ENCODE measurements at regions not wholly inside any gene's neighbourhood (a gene's known extent, or its start where the extent isn't known, plus 50 kb on each side); places are given as distances from the start of the nearest gene placed in this dataset.

DNA sequence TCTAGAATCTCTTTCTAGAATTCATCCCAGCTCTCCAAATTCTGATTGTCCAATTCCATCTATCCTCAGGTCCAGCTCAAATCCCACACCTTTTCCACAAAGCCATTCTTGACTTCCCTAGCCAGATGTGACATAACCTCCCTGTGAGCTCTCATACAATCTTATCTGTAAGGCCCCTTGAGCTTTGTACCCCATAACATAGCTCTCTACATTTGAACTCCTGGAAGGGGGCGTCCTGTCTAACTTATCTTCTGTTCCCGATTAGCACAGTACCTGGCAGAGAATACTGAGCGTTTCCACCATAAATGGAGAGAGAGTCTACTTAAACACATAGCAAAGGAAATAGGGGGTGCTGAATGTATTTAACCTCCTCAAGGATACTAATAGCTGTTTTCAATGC is 251.6 kb upstream of the RGMB start:
- TF ChIP-seq POLR2A (IDR thresholded peaks at IDR 0.05; ENCODE audit: low read depth, low read length) (no peak), POLR2AphosphoS5 (IDR thresholded peaks at IDR 0.05; ENCODE audit: low read depth, low read length) (no peak), TAF1 (IDR thresholded peaks at IDR 0.05; ENCODE audit: low read depth, low read length) (no peak)
